ENCODE measurements at regions not wholly inside any gene's neighbourhood (a gene's known extent, or its start where the extent isn't known, plus 50 kb on each side); places are given as distances from the start of the nearest gene placed in this dataset.

- H3K9me3 ChIP-seq, result peaks cover 1 to 5% of the 10 kb centered on the region in 2 donors
- in situ Hi-C loops (cut with MboI; ENCODE audit: low pct_ligation_motif_present in 1 of 4, low pct_unique_long_range_greater_than_20kb in 1 of 4, low sequenced_read_pairs in 3 of 4) (no loop called here), intact Hi-C loops (cut with DNase I; ENCODE audit: low total_unique reads) (no loop called here)
- no peaks in the 10 kb centered on the region for H3K36me3 ChIP-seq
- no peaks in the 10 kb centered on the region for H3K4me1 ChIP-seq
- no peak for DNase-seq
- TF ChIP-seq EP300 (IDR thresholded peaks at IDR 0.05; ENCODE audit: low read depth) (no peak), CTCF (IDR thresholded peaks at IDR 0.05) (no peak), POLR2AphosphoS5 (IDR thresholded peaks at IDR 0.05) (no peak), POLR2A (IDR thresholded peaks at IDR 0.05) (no peak)
- H3K4me3 ChIP-seq, result no peak overlapping the region
- WGBS, 2 donors (ENCODE audit: low coverage in 1 of 2), result 88 to 100% methylated on average over 3 to 12 of the region's 12 CpGs
- no peak overlapping the region for H3K27ac ChIP-seq
- H3K27me3 ChIP-seq, result no peaks in the 10 kb centered on the region
Measured at GRCh38 chr14:104335611-104336010, 197.2 kb downstream of the KIF26A start.

- DNase-seq, result no peak
- in situ Hi-C loops (cut with MboI; ENCODE audit: low pct_ligation_motif_present in 1 of 4, low pct_unique_long_range_greater_than_20kb in 1 of 4, low sequenced_read_pairs in 3 of 4) (no loop called here), intact Hi-C loops (cut with DNase I; ENCODE audit: low total_unique reads) (no loop called here)
- Histone ChIP-seq H3K9me3 (peaks cover 0 to 5% of the 10 kb centered on the region in 2 donors), H3K4me3 (no peak overlapping the region), H3K4me1 (peaks cover 2 to 5% (median 2%) of the 10 kb centered on the region in 4 donors), H3K36me3 (no peaks in the 10 kb centered on the region), H3K27me3 (no peaks in the 10 kb centered on the region), H3K27ac (no peak overlapping the region)
- WGBS, 2 donors (ENCODE audit: low coverage in 1 of 2), result 27% methylated on average over 4 of the region's 4 CpGs; no CpG with 5 or more reads in 1 of the 2 donors
- TF ChIP-seq POLR2AphosphoS5 (IDR thresholded peaks at IDR 0.05) (no peak), CTCF (IDR thresholded peaks at IDR 0.05) (no peak), EP300 (IDR thresholded peaks at IDR 0.05; ENCODE audit: low read depth) (no peak), POLR2A (IDR thresholded peaks at IDR 0.05) (no peak)
Measured at GRCh38 chr14:104337351-104337750, 199.0 kb downstream of the KIF26A start.

GRCh38 chr14:104339361-104339760 lies 201.0 kb downstream of the KIF26A start:
- intact Hi-C loops (cut with DNase I; ENCODE audit: low total_unique reads), result no loop called here

GRCh38 chr14:104339829-104340228 lies 201.4 kb downstream of the KIF26A start:
- Histone ChIP-seq H3K36me3 (no peaks in the 10 kb centered on the region), H3K4me3 (no peak overlapping the region), H3K4me1 (peaks cover 5 to 7% (median 6%) of the 10 kb centered on the region in 4 donors), H3K27me3 (peaks cover 10% of the 10 kb centered on the region), H3K9me3 (peaks cover 0 to 5% of the 10 kb centered on the region in 2 donors), H3K27ac (no peak overlapping the region)
- in situ Hi-C loops (cut with MboI; ENCODE audit: low pct_ligation_motif_present in 1 of 4, low pct_unique_long_range_greater_than_20kb in 1 of 4, low sequenced_read_pairs in 3 of 4), result no loop called here
- DNase-seq, result no peak
- TF ChIP-seq POLR2A (IDR thresholded peaks at IDR 0.05), result no peak
- TF ChIP-seq CTCF (IDR thresholded peaks at IDR 0.05), result no peak
- TF ChIP-seq EP300 (IDR thresholded peaks at IDR 0.05; ENCODE audit: low read depth), result no peak
- no peak for TF ChIP-seq POLR2AphosphoS5 (IDR thresholded peaks at IDR 0.05)
- intact Hi-C loops (cut with DNase I; ENCODE audit: low total_unique reads), result loop anchor here (10.0 kb wide), 1 partner anchor 185 kb away; no protein-coding TSS in a partner anchor

More at GRCh38 chr14:104339361-104339760, 201.0 kb downstream of the KIF26A start:
- no peak overlapping the region for H3K27ac ChIP-seq
- peaks cover 5 to 7% (median 6%) of the 10 kb centered on the region in 4 donors for H3K4me1 ChIP-seq
- TF ChIP-seq EP300 (IDR thresholded peaks at IDR 0.05; ENCODE audit: low read depth) (no peak), POLR2AphosphoS5 (IDR thresholded peaks at IDR 0.05) (no peak), POLR2A (IDR thresholded peaks at IDR 0.05) (no peak), CTCF (IDR thresholded peaks at IDR 0.05) (no peak)
- in situ Hi-C loops (cut with MboI; ENCODE audit: low pct_ligation_motif_present in 1 of 4, low pct_unique_long_range_greater_than_20kb in 1 of 4, low sequenced_read_pairs in 3 of 4), result no loop called here
- 65% methylated on average over 1 of the region's 1 CpG; no CpG with 5 or more reads in 1 of the 2 donors for WGBS, 2 donors (ENCODE audit: low coverage in 1 of 2)
- H3K4me3 ChIP-seq, result no peak overlapping the region
- H3K27me3 ChIP-seq, result peaks cover 8% of the 10 kb centered on the region
- DNase-seq, result no peak
- peaks cover 0 to 5% of the 10 kb centered on the region in 2 donors for H3K9me3 ChIP-seq
- H3K36me3 ChIP-seq, result no peaks in the 10 kb centered on the region
